Prostate gland (tissue), 2 donors: ENCODE measurements at regions not wholly inside any gene's neighbourhood (a gene's known extent, or its start where the extent isn't known, plus 50 kb on each side); places are given as distances from the start of the nearest gene placed in this dataset.

Source experiments
- DNase-seq: peaks from one replicate; pipeline ENCODE4 v3.0.0-alpha.2; 2019; ENCODE audit warnings: low spot score
- H3K27ac ChIP-seq, 2 donors: fragments of 200-600 bp; sonication (generic); 2 replicates each; pipeline ENCODE4 v1.5.1; 2017 to 2019
- H3K27me3 ChIP-seq: fragments of 200-600 bp; sonication (generic); replicated peaks from 2 replicates; pipeline ENCODE4 v1.5.1; 2019; ENCODE audit not compliant: insufficient read depth
- H3K36me3 ChIP-seq, 2 donors: fragments of 200-600 bp; sonication (generic); 1 replicate in 1 of 2; 2 replicates in 1 of 2; pipeline versions ENCODE4 v1.5.1 to v1.8.1; 2017 to 2019
- H3K4me1 ChIP-seq: fragments of 200-600 bp; sonication (generic); replicated peaks from 2 replicates; pipeline ENCODE4 v1.5.1; 2019
- H3K4me3 ChIP-seq, 2 donors: fragments of 200-600 bp; sonication (generic); 2 replicates each; pipeline ENCODE4 v1.5.1; 2017 to 2019
- H3K9me3 ChIP-seq: fragments of 200-600 bp; sonication (generic); 2 replicates; pipeline ENCODE4 v1.5.1; 2017
- POLR2A ChIP-seq: fragments of 450-650 bp; IDR thresholded peaks from one replicate; pipeline ENCODE4 v1.6.1; 2016; ENCODE audit warnings: antibody characterized with exemption, mild to moderate bottlenecking
- POLR2AphosphoS5 ChIP-seq: sonication (generic); formaldehyde crosslinking; IDR thresholded peaks from one replicate; pipeline ENCODE4 v1.6.1; 2017; ENCODE audit warnings: antibody characterized with exemption
- WGBS: methylation state at CpG from one replicate; pipeline ENCODE4 v1.1.5; 2018; 5-methylcytosine and 5-hydroxymethylcytosine counted together
- intact Hi-C: fragments of 100-400 bp; cut with DNase I; formaldehyde crosslinking; loops from one replicate; pipeline ENCODE4 v1.14.2; 2022
- TF ChIP-seq, protein P1 (sequence below), 4 experiments: fragments of 200-600 bp in 2 of 4; fragments of 450-650 bp in 2 of 4; sonication (generic) in 2 of 4; IDR thresholded peaks; 1 replicate in 3 of 4; 2 replicates in 1 of 4; pipeline ENCODE4 v1.5.1; 2016 to 2019; ENCODE audit warnings: antibody characterized with exemption in 4 of 4, mild to moderate bottlenecking in 2 of 4, moderate library complexity in 2 of 4

DNA sequence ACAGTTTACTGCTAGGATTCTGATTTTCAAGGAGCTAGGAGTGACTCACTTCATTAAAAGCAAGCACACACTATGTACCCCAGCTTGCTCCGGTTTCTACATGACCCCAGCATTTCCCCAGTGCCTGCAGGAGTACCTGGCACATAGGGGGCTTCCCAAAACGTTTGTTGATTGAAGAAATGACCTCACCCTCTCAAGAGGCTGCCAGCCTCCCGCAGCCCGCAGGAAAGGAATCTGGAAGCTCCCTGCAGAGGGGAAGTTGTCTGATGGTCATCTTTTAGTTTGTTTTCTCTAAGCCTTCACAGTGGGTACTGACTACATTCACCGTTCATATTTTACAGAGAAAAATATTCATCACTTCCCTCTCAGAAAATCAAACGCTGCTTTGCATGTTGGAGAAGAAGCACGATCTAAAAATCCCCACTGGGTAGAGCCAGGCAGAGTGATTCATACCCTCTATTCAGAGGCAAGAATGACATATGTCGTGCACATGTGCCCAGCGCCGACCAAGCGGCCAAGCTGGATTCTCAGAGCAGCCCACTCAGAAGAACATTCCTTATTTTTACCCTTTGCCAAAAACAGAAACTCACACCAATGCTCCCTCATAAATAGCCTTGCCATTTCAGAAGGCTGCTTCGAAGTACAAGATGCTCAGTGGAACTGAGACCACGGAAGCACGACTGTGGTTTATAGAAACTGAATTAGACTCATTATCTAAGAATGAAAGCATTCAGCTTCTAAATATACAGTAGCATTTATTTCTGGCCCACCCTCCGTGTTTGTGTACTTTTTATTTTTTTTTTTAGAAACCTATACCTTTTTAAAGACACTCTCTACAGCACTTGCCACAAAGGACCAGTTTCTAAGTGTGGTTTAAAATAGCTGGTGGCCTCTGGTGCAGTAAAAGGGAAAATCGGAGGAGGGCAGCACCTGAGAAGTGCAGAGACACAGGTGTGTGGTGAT, 143.2 kb downstream of the MIS18A start:
- Histone ChIP-seq H3K27me3 (no peaks in the 10 kb centered on the region), H3K9me3 (no peaks in the 10 kb centered on the region), H3K4me1 (no peaks in the 10 kb centered on the region), H3K4me3 (no peak overlapping the region), H3K27ac (no peak overlapping the region), H3K36me3 (no peaks in the 10 kb centered on the region)
- TF ChIP-seq, protein P1, sequence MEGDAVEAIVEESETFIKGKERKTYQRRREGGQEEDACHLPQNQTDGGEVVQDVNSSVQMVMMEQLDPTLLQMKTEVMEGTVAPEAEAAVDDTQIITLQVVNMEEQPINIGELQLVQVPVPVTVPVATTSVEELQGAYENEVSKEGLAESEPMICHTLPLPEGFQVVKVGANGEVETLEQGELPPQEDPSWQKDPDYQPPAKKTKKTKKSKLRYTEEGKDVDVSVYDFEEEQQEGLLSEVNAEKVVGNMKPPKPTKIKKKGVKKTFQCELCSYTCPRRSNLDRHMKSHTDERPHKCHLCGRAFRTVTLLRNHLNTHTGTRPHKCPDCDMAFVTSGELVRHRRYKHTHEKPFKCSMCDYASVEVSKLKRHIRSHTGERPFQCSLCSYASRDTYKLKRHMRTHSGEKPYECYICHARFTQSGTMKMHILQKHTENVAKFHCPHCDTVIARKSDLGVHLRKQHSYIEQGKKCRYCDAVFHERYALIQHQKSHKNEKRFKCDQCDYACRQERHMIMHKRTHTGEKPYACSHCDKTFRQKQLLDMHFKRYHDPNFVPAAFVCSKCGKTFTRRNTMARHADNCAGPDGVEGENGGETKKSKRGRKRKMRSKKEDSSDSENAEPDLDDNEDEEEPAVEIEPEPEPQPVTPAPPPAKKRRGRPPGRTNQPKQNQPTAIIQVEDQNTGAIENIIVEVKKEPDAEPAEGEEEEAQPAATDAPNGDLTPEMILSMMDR (IDR thresholded peaks at IDR 0.05): no peak
- TF ChIP-seq POLR2A: no peak
- TF ChIP-seq POLR2AphosphoS5: no peak
- DNase-seq: no peak
- intact Hi-C loops: loop anchor here (10.0 kb wide), 1 partner anchor 271 kb away; no protein-coding TSS in a partner anchor
- 25% methylated on average over 16 of the region's 16 CpGs for WGBS

- Histone ChIP-seq H3K27ac (no peak overlapping the region), H3K27me3 (no peaks in the 10 kb centered on the region), H3K4me1 (no peaks in the 10 kb centered on the region), H3K4me3 (no peak overlapping the region), H3K9me3 (no peaks in the 10 kb centered on the region), H3K36me3 (no peaks in the 10 kb centered on the region)
- intact Hi-C loops: loop anchor here (10.0 kb wide), 1 partner anchor 270 kb away; no protein-coding TSS in a partner anchor
- TF ChIP-seq POLR2A: no peak
- TF ChIP-seq, protein P1 (IDR thresholded peaks at IDR 0.05): no peak
- TF ChIP-seq POLR2AphosphoS5: no peak
- WGBS: 75% methylated on average over 11 of the region's 11 CpGs
- no peak for DNase-seq
Observed at GRCh38 chr21:32134441-32135130, 144.3 kb downstream of the MIS18A start.

GRCh38 chr21:32132881-32133280, 146.0 kb downstream of the MIS18A start:
- Histone ChIP-seq H3K36me3 (no peaks in the 10 kb centered on the region), H3K27ac (no peak overlapping the region), H3K4me1 (no peaks in the 10 kb centered on the region), H3K27me3 (no peaks in the 10 kb centered on the region), H3K4me3 (no peak overlapping the region), H3K9me3 (no peaks in the 10 kb centered on the region)
- 38% methylated on average over 2 of the region's 2 CpGs for WGBS
- no peak for TF ChIP-seq POLR2AphosphoS5
- no peak for TF ChIP-seq POLR2A
- TF ChIP-seq, protein P1 (IDR thresholded peaks at IDR 0.05): no peak
- DNase-seq: no peak
- intact Hi-C loops: loop anchor here (10.0 kb wide), 1 partner anchor 268 kb away; no protein-coding TSS in a partner anchor

- intact Hi-C loops: loop anchor here (10.0 kb wide), 1 partner anchor 268 kb away; no protein-coding TSS in a partner anchor
- WGBS: 68% methylated on average over 3 of the region's 3 CpGs
Observed at GRCh38 chr21:32132409-32132808, 146.4 kb downstream of the MIS18A start.

More at GRCh38 chr21:32132409-32132808, 146.4 kb downstream of the MIS18A start:
- no peaks in the 10 kb centered on the region for H3K27me3 ChIP-seq
- no peak for DNase-seq
- no peaks in the 10 kb centered on the region for H3K9me3 ChIP-seq
- no peak overlapping the region for H3K4me3 ChIP-seq
- no peaks in the 10 kb centered on the region for H3K4me1 ChIP-seq
- TF ChIP-seq POLR2A (no peak), POLR2AphosphoS5 (no peak)
- TF ChIP-seq, protein P1 (IDR thresholded peaks at IDR 0.05): no peak
- no peak overlapping the region for H3K27ac ChIP-seq
- H3K36me3 ChIP-seq: no peaks in the 10 kb centered on the region
